Breast epithelium (tissue), 4 donors: ENCODE measurements at regions not wholly inside any gene's neighbourhood (a gene's known extent, or its start where the extent isn't known, plus 50 kb on each side); places are given as distances from the start of the nearest gene placed in this dataset.

ENCODE experiments used
- DNase-seq, 2 donors: peaks; one replicate each; pipeline ENCODE4 v3.0.0-alpha.2; 2019; ENCODE audit warnings: low spot score in 2 of 2
- H3K27ac ChIP-seq, 2 donors: fragments of 200-600 bp; sonication (generic) in 1 of 2; one replicate each; pipeline ENCODE4 v1.5.1; 2016 to 2019; ENCODE audit warnings: mild to moderate bottlenecking in 1 of 2
- H3K27me3 ChIP-seq, 2 donors: fragments of 200-600 bp; sonication (generic) in 1 of 2; one replicate each; pipeline versions ENCODE4 v1.5.1 to v1.6.0; 2017 to 2019; ENCODE audit warnings: control low read depth in 1 of 2, mild to moderate bottlenecking in 1 of 2
- H3K36me3 ChIP-seq: fragments of 200-600 bp; one replicate; pipeline ENCODE4 v1.5.1; 2019
- H3K4me1 ChIP-seq, 2 donors: fragments of 200-600 bp; sonication (generic); one replicate each; pipeline ENCODE4 v1.5.1; 2016 to 2019; ENCODE audit warnings: control low read depth in 1 of 2
- H3K4me3 ChIP-seq, 3 donors: fragments of 200-600 bp; sonication (generic); 1 replicate in 2 of 3; 2 replicates in 1 of 3; pipeline ENCODE4 v1.5.1; 2016 to 2019; ENCODE audit warnings: mild to moderate bottlenecking in 3 of 3, moderate library complexity in 2 of 3
- H3K9me3 ChIP-seq, 2 donors: fragments of 200-600 bp; sonication (generic) in 1 of 2; one replicate each; pipeline ENCODE4 v1.5.1; 2016 to 2019; ENCODE audit warnings: control low read depth in 1 of 2
- POLR2A ChIP-seq: fragments of 450-650 bp; IDR thresholded peaks from one replicate; pipeline ENCODE4 v1.6.1; 2016; ENCODE audit warnings: antibody characterized with exemption, mild to moderate bottlenecking, moderate library complexity
- POLR2AphosphoS5 ChIP-seq, 3 donors: sonication (generic); formaldehyde crosslinking; IDR thresholded peaks; one replicate each; pipeline ENCODE4 v1.6.1; 2017; ENCODE audit warnings: antibody characterized with exemption in 3 of 3
- intact Hi-C: fragments of 100-400 bp; cut with DNase I; formaldehyde crosslinking; loops from one replicate; pipeline ENCODE4 v1.15.1; 2023; ENCODE audit warnings: low total_unique reads
- TF ChIP-seq, protein P1 (sequence below), 3 donors: fragments of 450-650 bp; IDR thresholded peaks; one replicate each; pipeline ENCODE4 v1.5.1; 2016 to 2017; ENCODE audit warnings: antibody characterized with exemption in 3 of 3, mild to moderate bottlenecking in 3 of 3, moderate library complexity in 3 of 3

DNA sequence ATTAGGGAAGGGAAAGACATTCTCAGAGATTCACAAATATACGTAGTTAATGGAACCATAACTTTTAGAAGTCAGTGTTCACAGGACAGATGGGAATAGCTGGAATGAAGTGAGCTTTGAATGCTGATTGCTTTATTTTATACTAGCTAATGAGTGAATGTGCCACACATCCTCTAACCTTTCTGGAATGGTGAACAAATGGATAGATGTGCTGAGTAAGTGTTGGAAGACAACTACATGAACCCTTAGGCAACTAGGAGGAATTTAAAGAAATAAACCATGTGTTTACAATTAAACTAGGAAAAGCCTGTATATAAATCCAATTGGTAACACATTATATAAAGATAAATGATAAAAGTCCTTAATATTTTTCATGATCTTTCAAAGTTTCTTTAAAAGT, 91.6 kb upstream of the LIMCH1 start:
- Histone ChIP-seq H3K4me1 (no peaks in the 10 kb centered on the region), H3K36me3 (no peaks in the 10 kb centered on the region), H3K27me3 (no peaks in the 10 kb centered on the region), H3K27ac (no peak overlapping the region), H3K9me3 (no peaks in the 10 kb centered on the region), H3K4me3 (no peak overlapping the region)
- intact Hi-C loops: no loop called here
- DNase-seq: no peak
- no peak for TF ChIP-seq POLR2A
- no peak for TF ChIP-seq POLR2AphosphoS5 (IDR thresholded peaks at IDR 0.05)
- TF ChIP-seq, protein P1, sequence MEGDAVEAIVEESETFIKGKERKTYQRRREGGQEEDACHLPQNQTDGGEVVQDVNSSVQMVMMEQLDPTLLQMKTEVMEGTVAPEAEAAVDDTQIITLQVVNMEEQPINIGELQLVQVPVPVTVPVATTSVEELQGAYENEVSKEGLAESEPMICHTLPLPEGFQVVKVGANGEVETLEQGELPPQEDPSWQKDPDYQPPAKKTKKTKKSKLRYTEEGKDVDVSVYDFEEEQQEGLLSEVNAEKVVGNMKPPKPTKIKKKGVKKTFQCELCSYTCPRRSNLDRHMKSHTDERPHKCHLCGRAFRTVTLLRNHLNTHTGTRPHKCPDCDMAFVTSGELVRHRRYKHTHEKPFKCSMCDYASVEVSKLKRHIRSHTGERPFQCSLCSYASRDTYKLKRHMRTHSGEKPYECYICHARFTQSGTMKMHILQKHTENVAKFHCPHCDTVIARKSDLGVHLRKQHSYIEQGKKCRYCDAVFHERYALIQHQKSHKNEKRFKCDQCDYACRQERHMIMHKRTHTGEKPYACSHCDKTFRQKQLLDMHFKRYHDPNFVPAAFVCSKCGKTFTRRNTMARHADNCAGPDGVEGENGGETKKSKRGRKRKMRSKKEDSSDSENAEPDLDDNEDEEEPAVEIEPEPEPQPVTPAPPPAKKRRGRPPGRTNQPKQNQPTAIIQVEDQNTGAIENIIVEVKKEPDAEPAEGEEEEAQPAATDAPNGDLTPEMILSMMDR (IDR thresholded peaks at IDR 0.05): no peak

DNA sequence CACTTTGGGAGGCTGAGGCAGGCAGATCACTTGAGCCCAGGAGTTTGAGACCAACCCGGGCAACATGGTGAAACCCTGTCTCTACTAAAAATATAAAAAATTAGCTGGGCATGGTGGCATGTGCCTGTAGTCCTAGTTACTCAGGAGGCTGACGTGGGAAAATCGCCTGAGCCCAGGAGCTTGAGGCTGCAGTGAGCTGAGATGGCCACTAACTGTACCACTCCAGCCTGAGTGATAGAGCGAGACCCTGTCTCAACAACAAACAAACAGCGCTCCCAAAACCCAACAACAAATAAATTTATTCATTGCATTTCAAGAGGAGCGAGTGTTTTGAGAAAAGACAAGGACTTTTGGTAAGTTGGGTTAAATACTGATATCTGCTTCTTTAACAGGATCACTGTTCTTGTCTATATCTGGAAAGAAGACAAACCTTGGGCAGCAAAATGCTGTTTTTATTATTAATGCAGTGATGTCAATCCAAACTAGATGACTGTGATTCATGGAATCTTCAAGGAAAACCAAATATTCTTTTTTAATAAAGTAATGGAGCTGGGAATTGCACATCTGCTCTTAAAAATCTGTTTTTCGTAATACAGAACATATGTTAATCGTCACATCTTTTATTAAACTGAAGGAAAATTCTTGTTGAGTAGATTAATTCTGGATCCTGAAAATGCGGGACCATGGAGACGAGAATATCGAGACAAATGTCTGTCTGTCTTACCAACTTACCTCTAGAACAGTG, 90.8 kb upstream of the LIMCH1 start:
- intact Hi-C loops: no loop called here
- Histone ChIP-seq H3K27ac (no peak overlapping the region), H3K4me1 (no peaks in the 10 kb centered on the region), H3K4me3 (no peak overlapping the region), H3K36me3 (no peaks in the 10 kb centered on the region), H3K27me3 (no peaks in the 10 kb centered on the region), H3K9me3 (no peaks in the 10 kb centered on the region)
- no peak for DNase-seq
- TF ChIP-seq, protein P1 (IDR thresholded peaks at IDR 0.05): no peak
- TF ChIP-seq POLR2A (no peak), POLR2AphosphoS5 (IDR thresholded peaks at IDR 0.05) (no peak)

DNA sequence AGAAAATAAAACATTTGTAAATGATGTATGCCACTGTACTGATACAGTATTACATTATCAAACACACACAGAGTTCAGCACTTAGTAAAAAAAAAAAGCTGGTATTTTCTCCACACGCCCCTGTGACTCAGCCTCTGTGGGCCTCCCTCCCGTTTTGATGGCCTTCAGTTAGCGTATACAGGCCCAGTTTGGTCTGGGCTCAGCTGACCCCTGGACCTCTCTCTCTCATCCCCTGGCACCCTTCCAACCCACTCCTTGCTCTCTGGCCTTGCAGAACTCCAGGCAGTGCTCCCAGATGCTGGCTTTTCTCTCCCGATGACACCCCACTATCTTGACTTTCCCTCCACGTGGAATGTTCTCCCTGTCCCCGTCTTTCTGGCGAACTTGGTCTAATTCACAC, 89.0 kb upstream of the LIMCH1 start:
- Histone ChIP-seq H3K27ac (no peak overlapping the region), H3K4me1 (no peaks in the 10 kb centered on the region), H3K9me3 (no peaks in the 10 kb centered on the region), H3K27me3 (no peaks in the 10 kb centered on the region), H3K4me3 (no peak overlapping the region), H3K36me3 (no peaks in the 10 kb centered on the region)
- intact Hi-C loops: no loop called here
- no peak for TF ChIP-seq POLR2A
- TF ChIP-seq POLR2AphosphoS5 (IDR thresholded peaks at IDR 0.05): no peak
- TF ChIP-seq, protein P1 (IDR thresholded peaks at IDR 0.05): no peak
- DNase-seq: no peak

DNA sequence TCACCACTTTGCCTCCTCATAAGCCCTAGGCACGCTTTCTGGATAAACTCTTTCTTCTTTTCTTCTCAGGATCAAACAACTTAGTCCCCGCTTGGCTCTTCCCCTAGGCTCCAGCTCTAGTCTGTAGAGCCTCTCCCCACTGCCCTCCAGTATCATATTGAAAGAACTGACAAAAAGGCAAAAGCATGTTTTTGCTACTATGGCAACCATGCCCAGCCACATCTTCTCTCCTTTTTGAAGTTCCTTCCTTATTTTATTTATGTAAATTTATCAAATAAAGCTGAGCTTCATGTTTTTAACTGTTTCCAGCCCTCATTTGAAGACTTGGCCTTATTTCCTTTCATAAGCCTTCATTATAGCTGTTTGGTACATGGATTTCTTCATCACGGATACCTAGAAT, 86.0 kb upstream of the LIMCH1 start:
- H3K4me3 ChIP-seq: no peak overlapping the region
- intact Hi-C loops: no loop called here
- no peaks in the 10 kb centered on the region for H3K9me3 ChIP-seq
- TF ChIP-seq POLR2A (no peak), POLR2AphosphoS5 (IDR thresholded peaks at IDR 0.05) (no peak)
- no peaks in the 10 kb centered on the region for H3K36me3 ChIP-seq
- no peak overlapping the region for H3K27ac ChIP-seq
- no peaks in the 10 kb centered on the region for H3K4me1 ChIP-seq
- no peaks in the 10 kb centered on the region for H3K27me3 ChIP-seq
- DNase-seq: no peak

DNA sequence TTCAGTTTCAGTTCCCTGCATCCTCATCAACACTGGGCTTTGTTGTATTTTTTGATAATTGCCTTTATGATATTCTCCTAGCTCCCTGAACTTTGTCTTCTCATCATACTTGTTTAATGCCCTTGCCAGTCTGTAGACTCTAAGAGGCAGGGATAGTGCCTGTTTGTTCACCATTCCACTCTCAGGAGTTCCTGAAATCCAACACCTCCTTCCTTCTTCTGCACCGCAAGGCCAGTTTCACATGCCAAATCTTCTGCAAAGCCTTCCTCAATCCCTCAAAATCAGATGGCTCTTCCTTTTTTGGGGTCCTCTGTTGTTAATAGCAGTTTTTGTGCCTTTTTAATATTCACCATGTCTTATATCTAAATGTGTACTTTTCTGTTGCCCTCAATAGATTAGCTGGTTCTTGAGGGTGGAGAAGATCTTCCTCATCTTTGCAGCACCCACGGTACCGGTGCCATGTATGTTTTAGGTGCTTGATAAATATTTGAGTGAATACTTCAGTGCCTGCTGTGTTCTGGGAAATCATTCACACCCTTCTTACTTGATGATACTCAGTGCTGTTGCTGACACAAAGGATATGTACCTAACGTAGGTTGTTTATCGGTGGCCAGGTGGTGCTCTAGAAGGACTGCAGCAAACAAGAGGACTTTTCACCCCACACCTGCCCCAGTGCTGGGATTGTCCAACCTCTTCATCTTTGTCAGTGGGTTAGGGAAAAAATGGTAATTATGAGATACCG, 85.3 kb upstream of the LIMCH1 start:
- no peaks in the 10 kb centered on the region for H3K27me3 ChIP-seq
- H3K36me3 ChIP-seq: no peaks in the 10 kb centered on the region
- no peaks in the 10 kb centered on the region for H3K4me1 ChIP-seq
- H3K9me3 ChIP-seq: no peaks in the 10 kb centered on the region
- no peak for DNase-seq
- intact Hi-C loops: no loop called here
- TF ChIP-seq, protein P1 (IDR thresholded peaks at IDR 0.05): no peak
- TF ChIP-seq POLR2A (no peak), POLR2AphosphoS5 (IDR thresholded peaks at IDR 0.05) (no peak)
- no peak overlapping the region for H3K4me3 ChIP-seq
- H3K27ac ChIP-seq: no peak overlapping the region
